Glutamatergic neuron (in vitro differentiated cells): ENCODE measurements at regions not wholly inside any gene's neighbourhood (a gene's known extent, or its start where the extent isn't known, plus 50 kb on each side); places are given as distances from the start of the nearest gene placed in this dataset.
"Not testable (repeated sequence)": the region's sequence is repeated elsewhere in the genome, so short reads cannot be mapped to it uniquely, and the experiment has no call there.

Experiments
- DNase-seq: peaks from one replicate; pipeline ENCODE4 v3.0.0; 2022
- H3K27ac Mint-ChIP-seq: one replicate; pipeline ENCODE4 v1.8.0; 2020; ENCODE audit warnings: mild to moderate bottlenecking, mixed read lengths, inconsistent platforms; ENCODE audit not compliant: unreplicated experiment
- H3K27me3 Mint-ChIP-seq: one replicate; pipeline ENCODE4 v1.8.0; 2020; ENCODE audit warnings: mild to moderate bottlenecking, moderate library complexity, mixed read lengths, inconsistent platforms; ENCODE audit not compliant: unreplicated experiment
- H3K36me3 Mint-ChIP-seq: one replicate; pipeline ENCODE4 v1.8.0; 2020; ENCODE audit warnings: mild to moderate bottlenecking, mixed read lengths, inconsistent platforms; ENCODE audit not compliant: unreplicated experiment
- H3K4me1 Mint-ChIP-seq: one replicate; pipeline ENCODE4 v1.8.0; 2020; ENCODE audit warnings: mild to moderate bottlenecking, low read depth, mixed read lengths, inconsistent platforms; ENCODE audit not compliant: unreplicated experiment
- H3K4me3 Mint-ChIP-seq: one replicate; pipeline ENCODE4 v1.8.0; 2020; ENCODE audit warnings: mild to moderate bottlenecking, mixed read lengths, inconsistent platforms; ENCODE audit not compliant: unreplicated experiment
- H3K9me3 Mint-ChIP-seq: one replicate; pipeline ENCODE4 v1.8.0; 2020; ENCODE audit warnings: mild to moderate bottlenecking, moderate library complexity, mixed read lengths, inconsistent platforms; ENCODE audit not compliant: unreplicated experiment
- TF ChIP-seq, protein P1 (sequence below): fragments of 200-600 bp; sonication (generic); IDR thresholded peaks from one replicate; pipeline ENCODE4 v1.5.0; 2021; ENCODE audit not compliant: partially characterized antibody, unreplicated experiment

DNA sequence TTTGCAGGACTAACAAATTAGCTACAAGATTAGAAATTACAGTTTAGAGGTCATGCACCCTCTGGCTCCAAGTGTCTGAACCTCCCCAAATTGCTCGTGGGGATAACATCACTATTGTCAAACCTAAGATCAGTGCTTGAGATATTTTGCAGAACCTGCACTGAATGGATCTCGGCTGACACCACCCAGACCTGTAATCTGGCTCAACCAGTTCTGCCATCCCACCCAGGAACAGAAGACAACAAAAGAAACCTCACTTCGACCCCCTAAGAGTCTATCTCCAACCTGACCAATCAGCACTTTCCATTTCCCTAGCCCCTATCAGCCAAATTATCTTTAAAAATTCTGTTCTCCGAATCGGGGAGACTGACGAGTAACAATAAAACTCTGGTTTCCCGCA, 318.7 kb downstream of the NAP1L3 start:
- Mint-ChIP-seq H3K4me1 (peaks cover 9% of the 10 kb centered on the region), H3K27ac (no peak overlapping the region), H3K36me3 (no peaks in the 10 kb centered on the region), H3K4me3 (no peak overlapping the region), H3K9me3 (no peaks in the 10 kb centered on the region), H3K27me3 (no peaks in the 10 kb centered on the region)
- TF ChIP-seq, protein P1, sequence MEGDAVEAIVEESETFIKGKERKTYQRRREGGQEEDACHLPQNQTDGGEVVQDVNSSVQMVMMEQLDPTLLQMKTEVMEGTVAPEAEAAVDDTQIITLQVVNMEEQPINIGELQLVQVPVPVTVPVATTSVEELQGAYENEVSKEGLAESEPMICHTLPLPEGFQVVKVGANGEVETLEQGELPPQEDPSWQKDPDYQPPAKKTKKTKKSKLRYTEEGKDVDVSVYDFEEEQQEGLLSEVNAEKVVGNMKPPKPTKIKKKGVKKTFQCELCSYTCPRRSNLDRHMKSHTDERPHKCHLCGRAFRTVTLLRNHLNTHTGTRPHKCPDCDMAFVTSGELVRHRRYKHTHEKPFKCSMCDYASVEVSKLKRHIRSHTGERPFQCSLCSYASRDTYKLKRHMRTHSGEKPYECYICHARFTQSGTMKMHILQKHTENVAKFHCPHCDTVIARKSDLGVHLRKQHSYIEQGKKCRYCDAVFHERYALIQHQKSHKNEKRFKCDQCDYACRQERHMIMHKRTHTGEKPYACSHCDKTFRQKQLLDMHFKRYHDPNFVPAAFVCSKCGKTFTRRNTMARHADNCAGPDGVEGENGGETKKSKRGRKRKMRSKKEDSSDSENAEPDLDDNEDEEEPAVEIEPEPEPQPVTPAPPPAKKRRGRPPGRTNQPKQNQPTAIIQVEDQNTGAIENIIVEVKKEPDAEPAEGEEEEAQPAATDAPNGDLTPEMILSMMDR: no peak
- no peak for DNase-seq

- Mint-ChIP-seq H3K9me3 (peaks cover 2% of the 10 kb centered on the region), H3K4me1 (peaks cover 6% of the 10 kb centered on the region), H3K36me3 (no peaks in the 10 kb centered on the region), H3K4me3 (no peak overlapping the region), H3K27me3 (no peaks in the 10 kb centered on the region), H3K27ac (no peak overlapping the region)
- no peak for DNase-seq
- TF ChIP-seq, protein P1: no peak
These were observed 327.1 kb downstream of the NAP1L3 start for GRCh38 chrX:93346309-93346708.

- H3K36me3 Mint-ChIP-seq: not testable (repeated sequence)
These were observed 329.1 kb downstream of the NAP1L3 start for GRCh38 chrX:93344287-93344686.

GRCh38 chrX:93332329-93332728, 341.0 kb downstream of the NAP1L3 start:
- TF ChIP-seq, protein P1: no peak
- DNase-seq: no peak
- Mint-ChIP-seq H3K27ac (no peak overlapping the region), H3K36me3 (no peaks in the 10 kb centered on the region), H3K27me3 (no peaks in the 10 kb centered on the region), H3K4me3 (no peak overlapping the region), H3K4me1 (no peaks in the 10 kb centered on the region), H3K9me3 (no peaks in the 10 kb centered on the region)

More at GRCh38 chrX:93344287-93344686, 329.1 kb downstream of the NAP1L3 start:
- H3K27me3 Mint-ChIP-seq, H3K4me1 Mint-ChIP-seq, H3K27ac Mint-ChIP-seq, DNase-seq, H3K4me3 Mint-ChIP-seq, H3K9me3 Mint-ChIP-seq: not testable (repeated sequence)

DNA sequence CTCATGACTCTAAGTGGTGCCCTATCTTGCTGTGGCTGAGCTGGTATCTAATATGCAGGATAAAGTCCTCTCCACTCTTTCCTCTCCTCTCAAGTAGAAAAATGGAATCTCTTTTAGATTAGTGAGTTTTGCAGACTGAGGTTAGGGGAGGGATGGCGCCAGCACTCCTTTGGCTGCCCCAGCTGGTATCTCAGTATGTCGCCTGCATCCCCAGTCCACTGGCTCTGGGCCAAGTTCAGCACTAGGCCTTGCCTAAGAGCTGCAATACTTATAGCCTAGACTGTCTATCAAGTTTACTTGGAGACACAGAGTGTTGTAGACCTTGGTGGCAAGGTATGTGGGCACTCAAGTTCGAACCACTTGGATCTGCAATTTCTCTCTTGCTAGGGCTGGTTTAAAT, 351.3 kb downstream of the NAP1L3 start:
- Mint-ChIP-seq H3K27ac (no peak overlapping the region), H3K36me3 (no peaks in the 10 kb centered on the region), H3K9me3 (peaks cover 5% of the 10 kb centered on the region), H3K4me3 (no peak overlapping the region), H3K27me3 (no peaks in the 10 kb centered on the region), H3K4me1 (peaks cover 2% of the 10 kb centered on the region)
- no peak for DNase-seq
- TF ChIP-seq, protein P1: no peak

- no peaks in the 10 kb centered on the region for H3K27me3 Mint-ChIP-seq
- no peak overlapping the region for H3K27ac Mint-ChIP-seq
- TF ChIP-seq, protein P1: no peak
- H3K4me3 Mint-ChIP-seq: no peak overlapping the region
- DNase-seq: no peak
- no peaks in the 10 kb centered on the region for H3K36me3 Mint-ChIP-seq
- H3K9me3 Mint-ChIP-seq: peaks cover 5% of the 10 kb centered on the region
- peaks cover 2% of the 10 kb centered on the region for H3K4me1 Mint-ChIP-seq
These were observed 353.8 kb downstream of the NAP1L3 start for GRCh38 chrX:93319609-93320008.
